Aorta (tissue), 5 donors: ENCODE measurements at regions not wholly inside any gene's neighbourhood (a gene's known extent, or its start where the extent isn't known, plus 50 kb on each side); places are given as distances from the start of the nearest gene placed in this dataset.

Experiments
- ATAC-seq: fragments of 200-7000 bp; cut with Tn5 transposase; one replicate; pipeline ENCODE4 v1.9.1; 2022; ENCODE audit warnings: moderate library complexity; ENCODE audit not compliant: low FRiP score
- DNase-seq, 2 donors: peaks; one replicate each; pipeline ENCODE4 v3.0.0-alpha.2; 2020
- H3K27ac ChIP-seq, 2 donors: one replicate each; pipeline ENCODE4 v1.5.1; 2013; ENCODE audit warnings: low read length in 2 of 2, mild to moderate bottlenecking in 2 of 2, moderate library complexity in 2 of 2, control low read depth in 1 of 2, inconsistent platforms in 1 of 2, low read depth in 1 of 2
- H3K27me3 ChIP-seq, 2 donors: one replicate each; pipeline ENCODE4 v1.6.1; 2013; ENCODE audit warnings: control low read depth in 1 of 2, low read length in 1 of 2, mild to moderate bottlenecking in 1 of 2, moderate library complexity in 1 of 2; ENCODE audit not compliant: insufficient read depth in 2 of 2, control insufficient read depth in 1 of 2
- H3K36me3 ChIP-seq, 2 donors: one replicate each; pipeline ENCODE4 v1.6.1; 2013; ENCODE audit warnings: control low read depth in 1 of 2, low read length in 1 of 2, mild to moderate bottlenecking in 1 of 2; ENCODE audit not compliant: insufficient read depth in 2 of 2, control insufficient read depth in 1 of 2
- H3K4me1 ChIP-seq, 2 donors: one replicate each; pipeline ENCODE4 v1.6.1; 2013; ENCODE audit warnings: low read length in 2 of 2, control low read depth in 1 of 2, mild to moderate bottlenecking in 1 of 2, moderate library complexity in 1 of 2; ENCODE audit not compliant: insufficient read depth in 2 of 2, control insufficient read depth in 1 of 2
- H3K4me3 ChIP-seq, 2 donors: one replicate each; pipeline ENCODE4 v1.5.1; 2013; ENCODE audit warnings: low read length in 2 of 2, control low read depth in 1 of 2, mild to moderate bottlenecking in 1 of 2
- H3K9me3 ChIP-seq: one replicate; pipeline ENCODE4 v1.6.1; 2013; ENCODE audit warnings: mild to moderate bottlenecking, low read length; ENCODE audit not compliant: control insufficient read depth
- WGBS, 2 donors: extraction: QIAGEN DNeasy Blood & Tissue Kit; methylation state at CpG; one replicate each; pipeline ENCODE4 v1.1.7; 2013; 5-methylcytosine and 5-hydroxymethylcytosine counted together
- intact Hi-C, 2 donors: fragments of 100-400 bp; cut with DNase I; formaldehyde crosslinking; loops; one replicate each; pipeline versions ENCODE4 v1.14.2 to v1.15.0; 2022
- donor health status: healthy with polysubstance abuse.
- donor health status: Bipolar disorder and iron deficiency.
- donor health status: DM: no; HTN: no; CAD: no.
- donor health status: DM: no; HTN: no; CAD: no.
- donor health status: DM: yes; HTN: yes; CAD: no.

GRCh38 chr7:114263219-114263618 is 151.4 kb upstream of the FOXP2 start:
- Histone ChIP-seq H3K9me3 (no peaks in the 10 kb centered on the region), H3K36me3 (peaks cover 0 to 2% of the 10 kb centered on the region in 2 donors), H3K4me1 (peaks cover 0 to 3% of the 10 kb centered on the region in 2 donors), H3K27ac (no peak overlapping the region), H3K27me3 (no peaks in the 10 kb centered on the region), H3K4me3 (no peak overlapping the region)
- WGBS, 2 donors = 86 to 89% methylated on average over 3 of the region's 3 CpGs
- no peak for ATAC-seq
- intact Hi-C loops = loop anchor here in 1 of 2 donors (10.0 kb wide), 1 partner anchor 148 kb away; no protein-coding TSS in a partner anchor
- no peak for DNase-seq

GRCh38 chr7:114255404-114255841 is 159.2 kb upstream of the FOXP2 start:
- ATAC-seq (no peak), DNase-seq (no peak)
- Histone ChIP-seq H3K27me3 (no peaks in the 10 kb centered on the region), H3K36me3 (no peaks in the 10 kb centered on the region), H3K9me3 (no peaks in the 10 kb centered on the region), H3K27ac (no peak overlapping the region), H3K4me3 (no peak overlapping the region), H3K4me1 (no peaks in the 10 kb centered on the region)
- intact Hi-C loops = no loop called here
- 94 to 97% methylated on average over 14 of the region's 14 CpGs for WGBS, 2 donors

- Histone ChIP-seq H3K9me3 (no peaks in the 10 kb centered on the region), H3K4me3 (no peak overlapping the region), H3K4me1 (no peaks in the 10 kb centered on the region), H3K36me3 (no peaks in the 10 kb centered on the region), H3K27me3 (no peaks in the 10 kb centered on the region), H3K27ac (no peak overlapping the region)
- intact Hi-C loops = no loop called here
- ATAC-seq = no peak
- WGBS, 2 donors = 2 to 9% methylated on average over 3 of the region's 3 CpGs
- DNase-seq = no peak
These were observed 171.0 kb upstream of the FOXP2 start for GRCh38 chr7:114243646-114244045.

GRCh38 chr7:114242992-114243507 is 171.6 kb upstream of the FOXP2 start:
- no peak for ATAC-seq
- Histone ChIP-seq H3K36me3 (no peaks in the 10 kb centered on the region), H3K4me1 (no peaks in the 10 kb centered on the region), H3K4me3 (no peak overlapping the region), H3K9me3 (no peaks in the 10 kb centered on the region), H3K27me3 (no peaks in the 10 kb centered on the region), H3K27ac (peak overlapping the region in 1 of 2 donors; percentile 36)
- WGBS, 2 donors = 15 to 31% methylated on average over 2 of the region's 2 CpGs
- DNase-seq = no peak
- intact Hi-C loops = no loop called here

- Histone ChIP-seq H3K4me1 (no peaks in the 10 kb centered on the region), H3K27me3 (no peaks in the 10 kb centered on the region), H3K4me3 (no peak overlapping the region), H3K27ac (no peak overlapping the region), H3K36me3 (no peaks in the 10 kb centered on the region), H3K9me3 (no peaks in the 10 kb centered on the region)
- 55 to 61% methylated on average over 1 of the region's 1 CpG for WGBS, 2 donors
- ATAC-seq (no peak), DNase-seq (no peak)
- intact Hi-C loops = no loop called here
These were observed 185.4 kb upstream of the FOXP2 start for GRCh38 chr7:114229246-114229645.

- intact Hi-C loops = no loop called here
- H3K36me3 ChIP-seq = no peaks in the 10 kb centered on the region
- no peaks in the 10 kb centered on the region for H3K9me3 ChIP-seq
- DNase-seq (no peak), ATAC-seq (no peak)
- H3K4me1 ChIP-seq = peaks cover 0 to 2% of the 10 kb centered on the region in 2 donors
- no peak overlapping the region for H3K27ac ChIP-seq
- H3K4me3 ChIP-seq = no peak overlapping the region
- no peaks in the 10 kb centered on the region for H3K27me3 ChIP-seq
These were observed 188.8 kb upstream of the FOXP2 start for GRCh38 chr7:114225784-114226183.

- Histone ChIP-seq H3K9me3 (no peaks in the 10 kb centered on the region), H3K4me1 (peaks cover 0 to 4% of the 10 kb centered on the region in 2 donors), H3K27ac (no peak overlapping the region), H3K36me3 (no peaks in the 10 kb centered on the region), H3K27me3 (no peaks in the 10 kb centered on the region), H3K4me3 (no peak overlapping the region)
- DNase-seq (no peak), ATAC-seq (no peak)
- 23 to 68% methylated on average over 1 of the region's 1 CpG for WGBS, 2 donors
- intact Hi-C loops = loop anchor here in 1 of 2 donors (10.0 kb wide), 1 partner anchor 133 kb away; no protein-coding TSS in a partner anchor
These were observed 196.3 kb upstream of the FOXP2 start for GRCh38 chr7:114218283-114218682.

GRCh38 chr7:114217026-114217806 is 197.4 kb upstream of the FOXP2 start:
- DNase-seq (no peak), ATAC-seq (no peak)
- intact Hi-C loops = loop anchor here in 1 of 2 donors (10.0 kb wide), 1 partner anchor 132 kb away; no protein-coding TSS in a partner anchor
- H3K27ac ChIP-seq = no peak overlapping the region
- no peaks in the 10 kb centered on the region for H3K27me3 ChIP-seq
- 85 to 89% methylated on average over 2 of the region's 2 CpGs for WGBS, 2 donors
- peaks cover 0 to 6% of the 10 kb centered on the region in 2 donors for H3K4me1 ChIP-seq
- H3K4me3 ChIP-seq = no peak overlapping the region
- H3K36me3 ChIP-seq = no peaks in the 10 kb centered on the region
- H3K9me3 ChIP-seq = no peaks in the 10 kb centered on the region

- no peaks in the 10 kb centered on the region for H3K27me3 ChIP-seq
- no peaks in the 10 kb centered on the region for H3K9me3 ChIP-seq
- 67 to 80% methylated on average over 2 of the region's 2 CpGs for WGBS, 2 donors
- no peak for DNase-seq
- ATAC-seq = no peak
- no peak overlapping the region for H3K27ac ChIP-seq
- H3K4me1 ChIP-seq = peaks cover 0 to 4% of the 10 kb centered on the region in 2 donors
- H3K36me3 ChIP-seq = no peaks in the 10 kb centered on the region
- intact Hi-C loops = loop anchor here in 1 of 2 donors (10.0 kb wide), 1 partner anchor 130 kb away; no protein-coding TSS in a partner anchor
- no peak overlapping the region for H3K4me3 ChIP-seq
These were observed 200.1 kb upstream of the FOXP2 start for GRCh38 chr7:114214466-114214865.
